ENCODE measurements at regions not wholly inside any gene's neighbourhood (a gene's known extent, or its start where the extent isn't known, plus 50 kb on each side); places are given as distances from the start of the nearest gene placed in this dataset.

DNA sequence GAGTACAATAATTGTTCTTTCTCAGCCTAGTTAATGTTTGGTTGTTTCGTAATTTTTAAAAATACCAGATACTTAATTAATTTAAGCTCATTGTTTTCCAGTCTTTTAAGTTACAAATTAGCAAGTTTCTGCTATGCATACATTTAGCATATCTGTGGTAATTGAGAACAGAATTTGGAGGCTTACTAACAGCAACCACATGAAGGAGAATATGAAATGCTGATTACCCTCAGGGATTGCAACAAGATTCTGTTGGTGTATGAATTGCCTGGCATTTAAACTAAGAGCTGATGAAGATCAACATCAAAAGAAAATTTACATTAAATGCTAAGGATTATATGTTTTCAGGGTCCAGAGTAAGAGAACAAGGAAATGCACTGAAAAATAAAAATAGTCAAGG lies 580.0 kb upstream of the INTU start:
- Histone ChIP-seq H2AFZ (ENCODE audit: low read depth, low read length) (no peak overlapping the region), H3K4me2 (ENCODE audit: insufficient read depth, low read length) (no peak overlapping the region), H3K4me3 (ENCODE audit: low read depth in 1 of 2, low read length in 2 of 2) (no peak overlapping the region), H4K20me1 (ENCODE audit: insufficient read depth, low read length) (no peaks in the 10 kb centered on the region), H3K9me3 (ENCODE audit: insufficient read depth, low read length, severe bottlenecking) (no peaks in the 10 kb centered on the region), H3K27me3 (ENCODE audit: insufficient read depth, low read length, poor library complexity) (no peaks in the 10 kb centered on the region), H3K79me2 (ENCODE audit: insufficient read depth, low read length) (no peaks in the 10 kb centered on the region), H3K9ac (ENCODE audit: low read depth, low read length) (no peak overlapping the region), H3K27ac (ENCODE audit: low read length) (no peak overlapping the region), H3K4me1 (ENCODE audit: insufficient read depth, low read length) (no peaks in the 10 kb centered on the region), H3K36me3 (ENCODE audit: insufficient read depth, low read length) (no peaks in the 10 kb centered on the region)
- no peak for DNase-seq
- TF ChIP-seq EZH2 (IDR thresholded peaks at IDR 0.05; ENCODE audit: borderline replicate concordance, low read depth, low read length, severe bottlenecking) (no peak), CTCF (IDR thresholded peaks at IDR 0.05; ENCODE audit: borderline replicate concordance, extremely low read depth, low read length, poor library complexity, severe bottlenecking) (no peak)
- ATAC-seq (ENCODE audit: insufficient read depth, low read depth) = no peak

DNA sequence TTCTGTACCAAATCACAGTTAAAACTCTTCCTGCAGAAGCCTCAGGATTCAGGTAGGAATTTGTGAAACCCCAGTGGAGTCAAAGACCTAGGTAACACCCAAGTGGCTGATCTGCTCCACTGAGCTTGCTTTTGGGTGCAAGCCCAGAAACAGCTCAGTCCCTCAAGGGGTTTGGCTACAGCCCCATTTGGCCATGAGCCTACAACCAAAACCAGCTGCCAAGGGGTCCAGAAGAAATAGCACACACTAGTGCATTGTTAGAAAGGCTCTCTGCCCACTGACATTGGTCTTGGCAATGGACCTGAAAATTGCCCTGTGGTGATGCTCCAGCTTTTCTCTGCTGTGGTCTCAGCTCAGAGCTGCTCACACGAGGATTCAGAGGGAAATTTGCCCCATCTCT lies 577.4 kb upstream of the INTU start:
- TF ChIP-seq CTCF (IDR thresholded peaks at IDR 0.05; ENCODE audit: borderline replicate concordance, extremely low read depth, low read length, poor library complexity, severe bottlenecking) = no peak
- no peak for TF ChIP-seq EZH2 (IDR thresholded peaks at IDR 0.05; ENCODE audit: borderline replicate concordance, low read depth, low read length, severe bottlenecking)
- Histone ChIP-seq H3K4me3 (ENCODE audit: low read depth in 1 of 2, low read length in 2 of 2) (no peak overlapping the region), H3K9me3 (ENCODE audit: insufficient read depth, low read length, severe bottlenecking) (no peaks in the 10 kb centered on the region), H3K27ac (ENCODE audit: low read length) (no peak overlapping the region), H4K20me1 (ENCODE audit: insufficient read depth, low read length) (no peaks in the 10 kb centered on the region), H3K4me1 (ENCODE audit: insufficient read depth, low read length) (no peaks in the 10 kb centered on the region), H3K27me3 (ENCODE audit: insufficient read depth, low read length, poor library complexity) (no peaks in the 10 kb centered on the region), H3K9ac (ENCODE audit: low read depth, low read length) (no peak overlapping the region), H3K4me2 (ENCODE audit: insufficient read depth, low read length) (no peak overlapping the region), H3K36me3 (ENCODE audit: insufficient read depth, low read length) (no peaks in the 10 kb centered on the region), H3K79me2 (ENCODE audit: insufficient read depth, low read length) (no peaks in the 10 kb centered on the region), H2AFZ (ENCODE audit: low read depth, low read length) (no peak overlapping the region)
- DNase-seq = no peak
- ATAC-seq (ENCODE audit: insufficient read depth, low read depth) = no peak

GRCh38 chr4:127069675-127070074 lies 563.1 kb upstream of the INTU start:
- Histone ChIP-seq H3K79me2 (ENCODE audit: insufficient read depth, low read length) (no peaks in the 10 kb centered on the region), H3K36me3 (ENCODE audit: insufficient read depth, low read length) (no peaks in the 10 kb centered on the region), H3K27me3 (ENCODE audit: insufficient read depth, low read length, poor library complexity) (no peaks in the 10 kb centered on the region), H3K27ac (ENCODE audit: low read length) (no peak overlapping the region), H3K9ac (ENCODE audit: low read depth, low read length) (no peak overlapping the region), H3K4me2 (ENCODE audit: insufficient read depth, low read length) (no peak overlapping the region), H3K9me3 (ENCODE audit: insufficient read depth, low read length, severe bottlenecking) (no peaks in the 10 kb centered on the region), H3K4me1 (ENCODE audit: insufficient read depth, low read length) (no peaks in the 10 kb centered on the region), H3K4me3 (ENCODE audit: low read depth in 1 of 2, low read length in 2 of 2) (no peak overlapping the region), H2AFZ (ENCODE audit: low read depth, low read length) (no peak overlapping the region), H4K20me1 (ENCODE audit: insufficient read depth, low read length) (no peaks in the 10 kb centered on the region)
- no peak for TF ChIP-seq CTCF (IDR thresholded peaks at IDR 0.05; ENCODE audit: borderline replicate concordance, extremely low read depth, low read length, poor library complexity, severe bottlenecking)
- ATAC-seq (ENCODE audit: insufficient read depth, low read depth) = no peak
- no peak for DNase-seq

DNA sequence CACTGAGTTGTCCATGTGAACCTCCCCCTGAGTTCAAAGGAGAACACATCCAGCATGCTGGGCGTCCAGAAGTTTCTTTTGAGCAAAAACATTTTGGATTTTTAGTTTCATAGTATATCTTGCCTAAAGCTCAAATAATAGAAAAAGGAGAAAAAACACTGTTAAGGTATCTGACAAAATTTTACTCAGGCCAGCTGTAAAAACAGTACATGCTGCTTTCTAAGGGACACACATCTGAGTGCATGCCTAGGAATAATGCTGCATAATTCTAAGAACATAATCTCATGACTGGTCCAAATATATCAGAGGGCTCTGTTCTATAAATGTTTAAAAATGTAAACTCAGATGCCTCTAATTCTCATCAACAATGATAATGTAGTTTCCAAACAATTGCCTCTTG lies 561.3 kb upstream of the INTU start:
- Histone ChIP-seq H3K9ac (ENCODE audit: low read depth, low read length) (no peak overlapping the region), H3K9me3 (ENCODE audit: insufficient read depth, low read length, severe bottlenecking) (no peaks in the 10 kb centered on the region), H2AFZ (ENCODE audit: low read depth, low read length) (no peak overlapping the region), H4K20me1 (ENCODE audit: insufficient read depth, low read length) (no peaks in the 10 kb centered on the region), H3K4me2 (ENCODE audit: insufficient read depth, low read length) (no peak overlapping the region), H3K79me2 (ENCODE audit: insufficient read depth, low read length) (no peaks in the 10 kb centered on the region), H3K27ac (ENCODE audit: low read length) (no peak overlapping the region), H3K27me3 (ENCODE audit: insufficient read depth, low read length, poor library complexity) (no peaks in the 10 kb centered on the region), H3K36me3 (ENCODE audit: insufficient read depth, low read length) (no peaks in the 10 kb centered on the region), H3K4me3 (ENCODE audit: low read depth in 1 of 2, low read length in 2 of 2) (no peak overlapping the region), H3K4me1 (ENCODE audit: insufficient read depth, low read length) (no peaks in the 10 kb centered on the region)
- no peak for DNase-seq
- TF ChIP-seq CTCF (IDR thresholded peaks at IDR 0.05; ENCODE audit: borderline replicate concordance, extremely low read depth, low read length, poor library complexity, severe bottlenecking) (no peak), EZH2 (IDR thresholded peaks at IDR 0.05; ENCODE audit: borderline replicate concordance, low read depth, low read length, severe bottlenecking) (no peak)
- no peak for ATAC-seq (ENCODE audit: insufficient read depth, low read depth)
